ENCODE measurements at regions not wholly inside any gene's neighbourhood (a gene's known extent, or its start where the extent isn't known, plus 50 kb on each side); places are given as distances from the start of the nearest gene placed in this dataset.
"Not testable (repeated sequence)": the region's sequence is repeated elsewhere in the genome, so short reads cannot be mapped to it uniquely, and the experiment has no call there.

GRCh38 chr1:70828177-70828576, 219.4 kb downstream of the PTGER3 start:
- Histone ChIP-seq H3K4me1 (ENCODE audit: low read length) (no peaks in the 10 kb centered on the region), H2AFZ (ENCODE audit: low read depth, low read length) (no peak overlapping the region)

GRCh38 chr1:70834365-70834764, 213.3 kb downstream of the PTGER3 start:
- not testable (repeated sequence) for H3K4me2 ChIP-seq (ENCODE audit: low read length); H3K27me3 ChIP-seq (ENCODE audit: low read depth, low read length); H3K79me2 ChIP-seq (ENCODE audit: low read length); H3K4me1 ChIP-seq (ENCODE audit: low read length); H4K20me1 ChIP-seq (ENCODE audit: insufficient read depth, low read length); H3K9me3 ChIP-seq (ENCODE audit: insufficient read depth, low read length); H3K4me3 ChIP-seq (ENCODE audit: low read length); H3K27ac ChIP-seq (ENCODE audit: low read length); H3K36me3 ChIP-seq (replicated peaks; ENCODE audit: low read depth, low read length); H2AFZ ChIP-seq (ENCODE audit: low read depth, low read length); H3K9ac ChIP-seq (ENCODE audit: low read length)

More at GRCh38 chr1:70828177-70828576, 219.4 kb downstream of the PTGER3 start:
- Histone ChIP-seq H3K36me3 (replicated peaks; ENCODE audit: low read depth, low read length) (no peaks in the 10 kb centered on the region), H4K20me1 (ENCODE audit: insufficient read depth, low read length) (no peaks in the 10 kb centered on the region), H3K79me2 (ENCODE audit: low read length) (no peaks in the 10 kb centered on the region), H3K9ac (ENCODE audit: low read length) (no peak overlapping the region), H3K4me3 (ENCODE audit: low read length) (no peak overlapping the region), H3K4me2 (ENCODE audit: low read length) (no peak overlapping the region), H3K9me3 (ENCODE audit: insufficient read depth, low read length) (no peaks in the 10 kb centered on the region), H3K27ac (ENCODE audit: low read length) (no peak overlapping the region), H3K27me3 (ENCODE audit: low read depth, low read length) (no peaks in the 10 kb centered on the region)
- no peak for TF ChIP-seq EZH2phosphoT487 (IDR thresholded peaks at IDR 0.05; ENCODE audit: low read depth)
- TF ChIP-seq CTCF (IDR thresholded peaks at IDR 0.05; ENCODE audit: low read depth, low read length), result no peak

- no peaks in the 10 kb centered on the region for H3K36me3 ChIP-seq (replicated peaks; ENCODE audit: low read depth, low read length)
- H4K20me1 ChIP-seq (ENCODE audit: insufficient read depth, low read length), result no peaks in the 10 kb centered on the region
- no peaks in the 10 kb centered on the region for H3K79me2 ChIP-seq (ENCODE audit: low read length)
- no peak overlapping the region for H3K4me2 ChIP-seq (ENCODE audit: low read length)
- no peak overlapping the region for H3K4me3 ChIP-seq (ENCODE audit: low read length)
- no peaks in the 10 kb centered on the region for H3K4me1 ChIP-seq (ENCODE audit: low read length)
- TF ChIP-seq EZH2phosphoT487 (IDR thresholded peaks at IDR 0.05; ENCODE audit: low read depth) (no peak), CTCF (IDR thresholded peaks at IDR 0.05; ENCODE audit: low read depth, low read length) (no peak)
- H3K9ac ChIP-seq (ENCODE audit: low read length), result no peak overlapping the region
- H3K27me3 ChIP-seq (ENCODE audit: low read depth, low read length), result no peaks in the 10 kb centered on the region
- H2AFZ ChIP-seq (ENCODE audit: low read depth, low read length), result no peak overlapping the region
- no peak overlapping the region for H3K27ac ChIP-seq (ENCODE audit: low read length)
- no peaks in the 10 kb centered on the region for H3K9me3 ChIP-seq (ENCODE audit: insufficient read depth, low read length)
Observed at GRCh38 chr1:70836456-70836855, 211.2 kb downstream of the PTGER3 start.

- TF ChIP-seq EZH2phosphoT487 (IDR thresholded peaks at IDR 0.05; ENCODE audit: low read depth) (no peak), CTCF (IDR thresholded peaks at IDR 0.05; ENCODE audit: low read depth, low read length) (no peak)
- Histone ChIP-seq H3K9ac (ENCODE audit: low read length) (no peak overlapping the region), H3K27ac (ENCODE audit: low read length) (no peak overlapping the region), H3K36me3 (replicated peaks; ENCODE audit: low read depth, low read length) (no peaks in the 10 kb centered on the region), H3K4me2 (ENCODE audit: low read length) (no peak overlapping the region), H2AFZ (ENCODE audit: low read depth, low read length) (no peak overlapping the region), H3K9me3 (ENCODE audit: insufficient read depth, low read length) (no peaks in the 10 kb centered on the region), H3K4me1 (ENCODE audit: low read length) (no peaks in the 10 kb centered on the region), H4K20me1 (ENCODE audit: insufficient read depth, low read length) (no peaks in the 10 kb centered on the region), H3K79me2 (ENCODE audit: low read length) (no peaks in the 10 kb centered on the region), H3K4me3 (ENCODE audit: low read length) (no peak overlapping the region), H3K27me3 (ENCODE audit: low read depth, low read length) (no peaks in the 10 kb centered on the region)
Observed at GRCh38 chr1:70840260-70840953, 207.2 kb downstream of the PTGER3 start.
